Endothelial cell of umbilical vein (primary cell): ENCODE measurements at regions not wholly inside any gene's neighbourhood (a gene's known extent, or its start where the extent isn't known, plus 50 kb on each side); places are given as distances from the start of the nearest gene placed in this dataset.

Experiments used
- BruUV-seq: library from RNA; stranded (reverse); fragments of 400-500 nt; replicated peaks from 2 replicates; lab custom pipeline; 2021; lab: Mats Ljungman, UMichigan
- CTCF ChIA-PET: fragments of 300-600, 350-600 bp; sonication (Branson Sonifier 250); formaldehyde crosslinking; loops from one replicate; lab custom pipeline; 2021; ENCODE audit warnings: antibody characterized with exemption, inconsistent platforms; lab: Charles Lee
- POLR2A ChIA-PET: fragments of 300-600, 350-600 bp; sonication (Branson Sonifier 250); formaldehyde crosslinking; loops from one replicate; lab custom pipeline; 2021; ENCODE audit warnings: antibody characterized with exemption, inconsistent platforms; lab: Charles Lee
- DNase-seq: peaks from one replicate; pipeline ENCODE4 v3.0.0-alpha.2; 2011; ENCODE audit warnings: low read depth, low spot score
- FAIRE-seq: peaks from 2 replicates; lab custom pipeline; 2011; peaks lifted over from hg19 to GRCh38; lab: Jason Lieb, UNC
- H2AFZ ChIP-seq: 2 replicates; pipeline ENCODE4 v1.6.0; 2012; ENCODE audit warnings: low read depth, low read length, control low read depth, inconsistent platforms
- H3K27ac ChIP-seq: 2 replicates; pipeline ENCODE4 v1.5.1; 2011; ENCODE audit warnings: low read depth, mild to moderate bottlenecking, control low read depth, low read length, moderate library complexity; ENCODE audit not compliant: insufficient read depth
- H3K27me3 ChIP-seq, 2 experiments: 2 replicates each; pipeline versions ENCODE4 v1.6.0 to v1.6.1; 2011; ENCODE audit warnings: low read length in 2 of 2, mixed read lengths in 1 of 2; ENCODE audit not compliant: control insufficient read depth in 2 of 2, insufficient read depth in 2 of 2
- H3K36me3 ChIP-seq, 2 experiments: 2 replicates in 1 of 2; 3 replicates in 1 of 2; pipeline ENCODE4 v1.5.1; 2011; ENCODE audit warnings: low read length in 2 of 2, mild to moderate bottlenecking in 1 of 2, moderate library complexity in 1 of 2; ENCODE audit not compliant: control insufficient read depth in 2 of 2, insufficient read depth in 2 of 2; ENCODE audit errors: extremely low read depth in 1 of 2
- H3K4me1 ChIP-seq: 3 replicates; pipeline ENCODE4 v1.5.1; 2011; ENCODE audit warnings: mild to moderate bottlenecking, low read length; ENCODE audit not compliant: control insufficient read depth, insufficient read depth; ENCODE audit errors: extremely low read depth
- H3K4me2 ChIP-seq: 2 replicates; pipeline ENCODE4 v1.6.1; 2011; ENCODE audit warnings: low read length, control low read depth, mixed read lengths; ENCODE audit not compliant: insufficient read depth
- H3K4me3 ChIP-seq, 3 experiments: fragments of 200-600 bp in 1 of 3; sonication (generic), shearing (Covaris generic) in 1 of 3; replicated peaks in 1 of 3; 2 replicates each; pipeline ENCODE4 v1.5.1; 2011 to 2016; ENCODE audit warnings: control low read depth in 3 of 3, low read length in 3 of 3, mild to moderate bottlenecking in 2 of 3, inconsistent platforms in 1 of 3, low read depth in 1 of 3, moderate library complexity in 1 of 3; ENCODE audit not compliant: insufficient read depth in 1 of 3
- H3K79me2 ChIP-seq: 2 replicates; pipeline ENCODE4 v1.6.0; 2012; ENCODE audit warnings: low read length, inconsistent platforms; ENCODE audit not compliant: control insufficient read depth, insufficient read depth
- H3K9ac ChIP-seq: replicated peaks from 2 replicates; pipeline ENCODE3; 2011; ENCODE audit warnings: low read length, control low read depth; ENCODE audit not compliant: insufficient read depth; ENCODE audit errors: extremely low read depth
- H3K9me1 ChIP-seq: replicated peaks from 3 replicates; pipeline ENCODE4 v1.6.0; 2011; ENCODE audit warnings: mild to moderate bottlenecking, low read length; ENCODE audit not compliant: control insufficient read depth, insufficient read depth; ENCODE audit errors: extremely low read depth
- H3K9me3 ChIP-seq: replicated peaks from 2 replicates; pipeline ENCODE4 v1.5.1; 2012; ENCODE audit warnings: low read length, inconsistent platforms; ENCODE audit not compliant: control insufficient read depth, insufficient read depth
- H4K20me1 ChIP-seq: replicated peaks from 2 replicates; pipeline ENCODE3; 2011; ENCODE audit warnings: mild to moderate bottlenecking, low read length; ENCODE audit not compliant: control insufficient read depth, insufficient read depth; ENCODE audit errors: extremely low read depth
- CTCF ChIP-seq, 2 donors: IDR thresholded peaks; 1 replicate in 1 of 2; 2 replicates in 1 of 2; pipeline ENCODE4 v1.5.1; 2011; ENCODE audit warnings: low read length in 2 of 2, mild to moderate bottlenecking in 2 of 2, moderate library complexity in 2 of 2, control low read depth in 1 of 2, inconsistent platforms in 1 of 2, low read depth in 1 of 2; ENCODE audit not compliant: insufficient read depth in 1 of 2; ENCODE audit errors: extremely low read depth in 1 of 2
- EZH2 ChIP-seq: IDR thresholded peaks from 2 replicates; pipeline ENCODE4 v1.6.1; 2012; ENCODE audit warnings: borderline replicate concordance, low read depth, mild to moderate bottlenecking, moderate library complexity, low read length, inconsistent platforms; ENCODE audit not compliant: severe bottlenecking
- FOS ChIP-seq: IDR thresholded peaks from 2 replicates; pipeline ENCODE4 v1.6.1; 2011; ENCODE audit warnings: mild to moderate bottlenecking, low read length, moderate library complexity, borderline replicate concordance; ENCODE audit not compliant: insufficient read depth
- GATA2 ChIP-seq: IDR thresholded peaks from 2 replicates; pipeline ENCODE4 v1.7.0; 2011; ENCODE audit warnings: low read depth, mild to moderate bottlenecking, moderate library complexity, mixed read lengths, low read length; ENCODE audit not compliant: insufficient read length, insufficient read depth
- JUN ChIP-seq: IDR thresholded peaks from 2 replicates; pipeline ENCODE4 v1.6.1; 2011; ENCODE audit warnings: borderline replicate concordance, low read depth; ENCODE audit not compliant: insufficient read length, insufficient read depth
- MAX ChIP-seq: IDR thresholded peaks from 2 replicates; pipeline ENCODE4 v1.6.1; 2011; ENCODE audit not compliant: insufficient read depth, insufficient read length
- MYC ChIP-seq: IDR thresholded peaks from one replicate; pipeline ENCODE4 v1.6.1; 2011; ENCODE audit warnings: mild to moderate bottlenecking, low read depth, low read length
- POLR2A ChIP-seq: IDR thresholded peaks from 2 replicates; pipeline ENCODE4 v1.6.1; 2012; ENCODE audit warnings: low read depth, mild to moderate bottlenecking, control low read depth, low read length
- POLR2AphosphoS5 ChIP-seq: IDR thresholded peaks from 2 replicates; pipeline ENCODE4 v1.6.1; 2012; ENCODE audit warnings: low read depth, mild to moderate bottlenecking, control low read depth, low read length, moderate library complexity; ENCODE audit not compliant: insufficient read depth
- dilution Hi-C: fragments of 300-500 bp; cut with MboI; formaldehyde crosslinking; loops from one replicate; pipeline ENCODE4 v1.15.0; 2019; ENCODE audit warnings: low sequenced_read_pairs; ENCODE audit not compliant: extremely low pct_ligation_motif_present
- intact Hi-C: fragments of 100-400 bp; cut with micrococcal nuclease; formaldehyde crosslinking; loops from one replicate; pipeline ENCODE4 v1.10.0; 2022

GRCh38 chr1:80706526-80706925 lies 1094.2 kb upstream of the ADGRL2 start:
- H3K4me3 ChIP-seq, result no peak overlapping the region
- POLR2A ChIA-PET, result no interaction called here
- no peak for TF ChIP-seq EZH2
- no peak for TF ChIP-seq FOS
- TF ChIP-seq POLR2AphosphoS5, result no peak
- TF ChIP-seq MAX, result no peak
- TF ChIP-seq MYC, result no peak
- no peaks in the 10 kb centered on the region for H4K20me1 ChIP-seq
- intact Hi-C loops, result no loop called here
- no peaks in the 10 kb centered on the region for H3K79me2 ChIP-seq
- no peak overlapping the region for H2AFZ ChIP-seq
- DNase-seq (no peak), FAIRE-seq (no peak)
- no TSS peak for BruUV-seq
- CTCF ChIA-PET, result interaction anchor here (0.9 kb wide), 1 partner anchor 9 kb away, joined by 3 read pairs; no protein-coding TSS in a partner anchor
- dilution Hi-C loops, result no loop called here
- no peak overlapping the region for H3K9ac ChIP-seq
- no peaks in the 10 kb centered on the region for H3K36me3 ChIP-seq
- no peaks in the 10 kb centered on the region for H3K4me1 ChIP-seq
- no peak overlapping the region for H3K27ac ChIP-seq
- H3K4me2 ChIP-seq, result no peak overlapping the region
- H3K9me3 ChIP-seq, result no peaks in the 10 kb centered on the region
- H3K27me3 ChIP-seq, result no peaks in the 10 kb centered on the region
- no peaks in the 10 kb centered on the region for H3K9me1 ChIP-seq

- Histone ChIP-seq H3K9me1 (no peaks in the 10 kb centered on the region), H3K27ac (no peak overlapping the region), H3K79me2 (no peaks in the 10 kb centered on the region), H3K4me3 (no peak overlapping the region), H3K4me1 (no peaks in the 10 kb centered on the region), H3K27me3 (no peaks in the 10 kb centered on the region), H3K4me2 (no peak overlapping the region), H3K9ac (no peak overlapping the region), H2AFZ (no peak overlapping the region), H4K20me1 (no peaks in the 10 kb centered on the region), H3K36me3 (no peaks in the 10 kb centered on the region), H3K9me3 (no peaks in the 10 kb centered on the region)
- FAIRE-seq (no peak), DNase-seq (no peak)
- BruUV-seq, result no TSS peak
- intact Hi-C loops (no loop called here), dilution Hi-C loops (no loop called here)
- CTCF ChIA-PET, result no interaction called here
- POLR2A ChIA-PET, result no interaction called here
- no peak for TF ChIP-seq FOS
- TF ChIP-seq GATA2, result no peak
- no peak for TF ChIP-seq MYC
- TF ChIP-seq POLR2AphosphoS5, result no peak
- TF ChIP-seq JUN, result no peak
- no peak for TF ChIP-seq CTCF (IDR thresholded peaks at IDR 0.05; ENCODE audit: extremely low read depth in 1 of 2, insufficient read depth in 1 of 2, low read depth in 1 of 2, low read length in 2 of 2)
- no peak for TF ChIP-seq POLR2A
- TF ChIP-seq EZH2, result no peak
- no peak for TF ChIP-seq MAX
Measured at GRCh38 chr1:80678438-80678837, 1122.3 kb upstream of the ADGRL2 start.
